Prostate gland (tissue), 2 donors: ENCODE measurements at regions not wholly inside any gene's neighbourhood (a gene's known extent, or its start where the extent isn't known, plus 50 kb on each side); places are given as distances from the start of the nearest gene placed in this dataset.

Source experiments
- POLR2A ChIP-seq: fragments of 450-650 bp; IDR thresholded peaks from one replicate; pipeline ENCODE4 v1.6.1; 2016; ENCODE audit warnings: antibody characterized with exemption, mild to moderate bottlenecking
- TF ChIP-seq, protein P1 (sequence below), 4 experiments: fragments of 200-600 bp in 2 of 4; fragments of 450-650 bp in 2 of 4; sonication (generic) in 2 of 4; IDR thresholded peaks; 1 replicate in 3 of 4; 2 replicates in 1 of 4; pipeline ENCODE4 v1.5.1; 2016 to 2019; ENCODE audit warnings: antibody characterized with exemption in 4 of 4, mild to moderate bottlenecking in 2 of 4, moderate library complexity in 2 of 4

- TF ChIP-seq POLR2A: no peak
- TF ChIP-seq, protein P1, sequence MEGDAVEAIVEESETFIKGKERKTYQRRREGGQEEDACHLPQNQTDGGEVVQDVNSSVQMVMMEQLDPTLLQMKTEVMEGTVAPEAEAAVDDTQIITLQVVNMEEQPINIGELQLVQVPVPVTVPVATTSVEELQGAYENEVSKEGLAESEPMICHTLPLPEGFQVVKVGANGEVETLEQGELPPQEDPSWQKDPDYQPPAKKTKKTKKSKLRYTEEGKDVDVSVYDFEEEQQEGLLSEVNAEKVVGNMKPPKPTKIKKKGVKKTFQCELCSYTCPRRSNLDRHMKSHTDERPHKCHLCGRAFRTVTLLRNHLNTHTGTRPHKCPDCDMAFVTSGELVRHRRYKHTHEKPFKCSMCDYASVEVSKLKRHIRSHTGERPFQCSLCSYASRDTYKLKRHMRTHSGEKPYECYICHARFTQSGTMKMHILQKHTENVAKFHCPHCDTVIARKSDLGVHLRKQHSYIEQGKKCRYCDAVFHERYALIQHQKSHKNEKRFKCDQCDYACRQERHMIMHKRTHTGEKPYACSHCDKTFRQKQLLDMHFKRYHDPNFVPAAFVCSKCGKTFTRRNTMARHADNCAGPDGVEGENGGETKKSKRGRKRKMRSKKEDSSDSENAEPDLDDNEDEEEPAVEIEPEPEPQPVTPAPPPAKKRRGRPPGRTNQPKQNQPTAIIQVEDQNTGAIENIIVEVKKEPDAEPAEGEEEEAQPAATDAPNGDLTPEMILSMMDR (IDR thresholded peaks at IDR 0.05): no peak
Measured at GRCh38 chr4:56220261-56220660, 167.0 kb downstream of the AASDH start.
